K562 (cell line): ENCODE measurements at regions not wholly inside any gene's neighbourhood (a gene's known extent, or its start where the extent isn't known, plus 50 kb on each side); places are given as distances from the start of the nearest gene placed in this dataset.

Experiments
- AFF1 ChIP-seq, 2 experiments: fragments of 450-650 bp; IDR thresholded peaks; 2 replicates each; pipeline ENCODE4 v1.6.1; 2018; ENCODE audit warnings: mild to moderate bottlenecking in 2 of 2, low read depth in 1 of 2; ENCODE audit not compliant: partially characterized antibody in 2 of 2
- ARHGAP35 ChIP-seq: fragments of 450-650 bp; IDR thresholded peaks from 2 replicates; pipeline ENCODE4 v1.6.1; 2018; ENCODE audit not compliant: partially characterized antibody
- ESRRA ChIP-seq: fragments of 450-650 bp; IDR thresholded peaks from 2 replicates; pipeline ENCODE4 v1.6.1; 2014; ENCODE audit warnings: low read depth, mild to moderate bottlenecking, moderate library complexity, borderline replicate concordance
- GATA2 ChIP-seq: sonication (generic); formaldehyde crosslinking; IDR thresholded peaks from 2 replicates; pipeline ENCODE4 v1.4.0; 2020; ENCODE audit warnings: mild to moderate bottlenecking, missing genetic modification reagents
- HEY1 ChIP-seq: fragments of 250-450 bp; sonication (Bioruptor Pico); IDR thresholded peaks from 2 replicates; pipeline ENCODE4 v1.5.0; 2020; ENCODE audit warnings: mild to moderate bottlenecking, moderate library complexity, borderline replicate concordance
- JUND ChIP-seq, 2 experiments: IDR thresholded peaks; 2 replicates in 1 of 2; 3 replicates in 1 of 2; pipeline ENCODE4 v1.6.1; 2011; ENCODE audit warnings: borderline replicate concordance in 2 of 2, low read depth in 2 of 2, low read length in 2 of 2, improper control_type of control experiment in 1 of 2, missing biosample characterization in 1 of 2, missing genetic modification characterization in 1 of 2, missing genetic modification reagents in 1 of 2
- MCM5 ChIP-seq: fragments of 450-650 bp; IDR thresholded peaks from 2 replicates; pipeline ENCODE4 v1.6.1; 2016; ENCODE audit warnings: low read depth
- MEIS2 ChIP-seq: fragments of 450-650 bp; IDR thresholded peaks from 2 replicates; pipeline ENCODE4 v1.6.1; 2014; ENCODE audit warnings: mild to moderate bottlenecking; ENCODE audit not compliant: partially characterized antibody
- MIER1 ChIP-seq: fragments of 450-650 bp; IDR thresholded peaks from 2 replicates; pipeline ENCODE4 v1.6.1; 2016; ENCODE audit warnings: antibody characterized with exemption, mild to moderate bottlenecking, low read depth
- MYC ChIP-seq, 2 experiments: fragments of 250-450 bp in 1 of 2; sonication (Bioruptor Pico) in 1 of 2; IDR thresholded peaks; 2 replicates each; pipeline versions ENCODE4 v1.5.1 to v1.6.1; 2012 to 2021; ENCODE audit warnings: low read depth in 2 of 2, borderline replicate concordance in 1 of 2, improper control_type of control experiment in 1 of 2, low read length in 1 of 2, mild to moderate bottlenecking in 1 of 2, moderate library complexity in 1 of 2
- NBN ChIP-seq: fragments of 450-650 bp; IDR thresholded peaks from 2 replicates; pipeline ENCODE4 v1.6.1; 2016; ENCODE audit warnings: low read depth, mild to moderate bottlenecking
- NCOA6 ChIP-seq: fragments of 450-650 bp; IDR thresholded peaks from 2 replicates; pipeline ENCODE4 v1.6.1; 2017; ENCODE audit warnings: mild to moderate bottlenecking
- NR2C1 ChIP-seq, 2 experiments: fragments of 450-650 bp; IDR thresholded peaks; 2 replicates each; pipeline ENCODE4 v1.6.1; 2017; ENCODE audit warnings: mild to moderate bottlenecking in 2 of 2, antibody characterized with exemption in 1 of 2, inconsistent platforms in 1 of 2, missing compliant biosample characterization in 1 of 2, missing genetic modification characterization in 1 of 2
- POU5F1 ChIP-seq: fragments of 150-350 bp; IDR thresholded peaks from 2 replicates; pipeline ENCODE4 v1.6.1; 2014; ENCODE audit warnings: borderline replicate concordance, low read length, low read depth, mild to moderate bottlenecking; ENCODE audit not compliant: partially characterized antibody
- TSC22D4 ChIP-seq: fragments of 450-650 bp; IDR thresholded peaks from 2 replicates; pipeline ENCODE4 v1.6.1; 2016; ENCODE audit warnings: missing genetic modification characterization, missing biosample characterization, control low read depth
- ZBTB26 ChIP-seq: fragments of 450-650 bp; formaldehyde crosslinking; IDR thresholded peaks from 2 replicates; pipeline ENCODE4 v1.4.0; 2022; ENCODE audit warnings: missing genetic modification characterization
- ZBTB8A ChIP-seq: fragments of 450-650 bp; IDR thresholded peaks from 2 replicates; pipeline ENCODE4 v1.6.1; 2018; ENCODE audit warnings: mild to moderate bottlenecking, moderate library complexity; ENCODE audit not compliant: partially characterized antibody
- ZNF232 ChIP-seq: sonication (generic); formaldehyde crosslinking; IDR thresholded peaks from 2 replicates; pipeline ENCODE4 v1.8.0; 2022; ENCODE audit warnings: mild to moderate bottlenecking, missing genetic modification reagents
- ZNF282 ChIP-seq: sonication (generic); formaldehyde crosslinking; IDR thresholded peaks from 2 replicates; pipeline ENCODE4 v1.8.1; 2023; ENCODE audit warnings: missing genetic modification reagents
- TF ChIP-seq, protein P1 (sequence below): sonication (generic); formaldehyde crosslinking; IDR thresholded peaks from 2 replicates; pipeline ENCODE4 v1.8.1; 2023; ENCODE audit warnings: mild to moderate bottlenecking, missing genetic modification reagents, moderate library complexity

DNA sequence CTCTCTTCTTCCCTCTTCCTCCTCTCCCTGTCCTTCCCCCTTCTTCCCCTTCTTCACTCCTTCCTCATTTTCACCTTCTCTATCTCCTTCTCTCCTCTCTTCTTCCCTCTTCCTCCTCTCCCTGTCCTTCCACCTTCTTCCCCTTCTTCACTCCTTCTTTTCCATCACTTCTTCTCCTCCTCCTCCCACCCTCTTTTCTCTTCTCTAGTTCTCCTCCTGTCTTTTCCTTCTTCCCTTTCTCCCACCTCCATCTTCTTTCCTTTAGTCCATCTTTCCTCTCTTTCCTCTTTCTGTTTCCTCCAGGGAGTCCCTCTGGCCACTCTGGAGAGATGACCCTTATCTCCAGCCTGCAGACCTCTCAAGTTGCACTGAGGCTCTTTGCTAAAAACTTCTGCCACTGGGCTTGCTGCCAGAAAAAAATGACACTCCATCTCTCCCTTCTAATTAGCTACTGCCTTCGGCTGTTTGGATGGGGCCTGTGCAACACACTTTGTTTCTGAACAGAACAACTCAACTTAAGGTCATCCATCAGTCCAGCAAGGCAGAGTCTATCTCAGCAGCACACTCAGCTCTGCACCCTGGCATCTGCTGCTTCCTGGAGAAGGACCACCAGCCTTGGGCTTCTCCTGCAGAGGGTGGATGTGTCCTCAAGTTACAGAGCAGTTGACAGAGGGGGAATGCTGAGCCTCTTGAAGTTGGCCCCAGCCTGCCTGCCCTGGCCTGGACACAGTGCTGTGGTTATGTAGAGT is 538.8 kb downstream of the MATN1 start (continued):
- TF ChIP-seq ZBTB26 (CRISPR knock-in tag) (peak; percentile 96), ZNF282 (no peak), ZNF232 (CRISPR knock-in tag) (no peak), MIER1 (peak; percentile 81), AFF1 (IDR thresholded peaks at IDR 0.05; ENCODE audit: low read depth in 1 of 2, partially characterized antibody in 2 of 2) (peak; percentile 64 to 84), HEY1 (peak; percentile 75; the same call in 1 of the 2 replicates), MEIS2 (peak; percentile 86), POU5F1 (no peak), NCOA6 (peak; percentile 49; the same call in 1 of the 2 replicates), NR2C1 (IDR thresholded peaks at IDR 0.05) (0 out of 2 replicates have a peak, but pooled peaks have one; percentile 29), NR2C1 (tag; IDR thresholded peaks at IDR 0.05) (no peak), ESRRA (peak; percentile 55; the same call in 1 of the 2 replicates), GATA2 (CRISPR knock-in tag) (peak; percentile 87), MYC (IDR thresholded peaks at IDR 0.05; ENCODE audit: low read depth, low read length) (peak; percentile 65; the same call in 1 of the 2 replicates), MYC (CRISPR knock-in tag; IDR thresholded peaks at IDR 0.05; ENCODE audit: borderline replicate concordance, low read depth) (no peak), ARHGAP35 (peak; percentile 91), NBN (peak; percentile 97), MCM5 (0 out of 2 replicates have a peak, but pooled peaks have one; percentile 86), TSC22D4 (tag) (0 out of 2 replicates have a peak, but pooled peaks have one; percentile 16), JUND (IDR thresholded peaks at IDR 0.05; ENCODE audit: borderline replicate concordance, low read depth, low read length) (peak; percentile 81), JUND (tag; IDR thresholded peaks at IDR 0.05; ENCODE audit: borderline replicate concordance, low read depth, low read length) (peak; percentile 48; the same call in 1 of the 3 replicates), ZBTB8A (no peak)
- TF ChIP-seq, protein P1, sequence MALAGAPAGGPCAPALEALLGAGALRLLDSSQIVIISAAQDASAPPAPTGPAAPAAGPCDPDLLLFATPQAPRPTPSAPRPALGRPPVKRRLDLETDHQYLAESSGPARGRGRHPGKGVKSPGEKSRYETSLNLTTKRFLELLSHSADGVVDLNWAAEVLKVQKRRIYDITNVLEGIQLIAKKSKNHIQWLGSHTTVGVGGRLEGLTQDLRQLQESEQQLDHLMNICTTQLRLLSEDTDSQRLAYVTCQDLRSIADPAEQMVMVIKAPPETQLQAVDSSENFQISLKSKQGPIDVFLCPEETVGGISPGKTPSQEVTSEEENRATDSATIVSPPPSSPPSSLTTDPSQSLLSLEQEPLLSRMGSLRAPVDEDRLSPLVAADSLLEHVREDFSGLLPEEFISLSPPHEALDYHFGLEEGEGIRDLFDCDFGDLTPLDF (CRISPR knock-in tag), result no peak
